Lung (tissue), 11 donors: ENCODE measurements at regions not wholly inside any gene's neighbourhood (a gene's known extent, or its start where the extent isn't known, plus 50 kb on each side); places are given as distances from the start of the nearest gene placed in this dataset.

ENCODE experiments used
- ATAC-seq: fragments of 200-7000 bp; cut with Tn5 transposase; one replicate; pipeline ENCODE4 v1.9.1; 2020; ENCODE audit warnings: moderate number of reproducible peaks; ENCODE audit not compliant: insufficient read depth, low FRiP score
- DNase-seq, 3 donors: peaks; one replicate each; pipeline ENCODE4 v3.0.0-alpha.2; 2013 to 2017
- H3K27ac ChIP-seq, 2 donors: one replicate each; pipeline ENCODE4 v1.5.1; 2013; ENCODE audit warnings: mild to moderate bottlenecking in 2 of 2, moderate library complexity in 2 of 2, control low read depth in 1 of 2, inconsistent platforms in 1 of 2, low read depth in 1 of 2, low read length in 1 of 2
- H3K27me3 ChIP-seq, 3 donors: one replicate each; pipeline ENCODE4 v1.5.1; 2013; ENCODE audit warnings: low read length in 2 of 3; ENCODE audit not compliant: control insufficient read depth in 3 of 3, insufficient read depth in 3 of 3
- H3K36me3 ChIP-seq, 4 donors: one replicate each; pipeline ENCODE4 v1.5.1; 2013; ENCODE audit warnings: low read length in 4 of 4, mild to moderate bottlenecking in 1 of 4, moderate library complexity in 1 of 4; ENCODE audit not compliant: control insufficient read depth in 4 of 4, insufficient read depth in 4 of 4
- H3K4me1 ChIP-seq, 5 donors: one replicate each; pipeline ENCODE4 v1.5.1; 2013; ENCODE audit warnings: low read length in 5 of 5, mild to moderate bottlenecking in 2 of 5, moderate library complexity in 1 of 5; ENCODE audit not compliant: control insufficient read depth in 5 of 5, insufficient read depth in 5 of 5
- H3K4me3 ChIP-seq: one replicate; pipeline ENCODE4 v1.5.1; 2013; ENCODE audit warnings: mild to moderate bottlenecking, control low read depth, moderate library complexity
- H3K9ac ChIP-seq, 2 donors: one replicate each; pipeline ENCODE4 v1.5.1; 2013; ENCODE audit warnings: low read length in 2 of 2, control low read depth in 1 of 2; ENCODE audit not compliant: insufficient read depth in 1 of 2
- H3K9me3 ChIP-seq, 4 donors: one replicate each; pipeline ENCODE4 v1.5.1; 2013; ENCODE audit warnings: low read length in 3 of 4, mild to moderate bottlenecking in 1 of 4, moderate library complexity in 1 of 4; ENCODE audit not compliant: control insufficient read depth in 4 of 4, insufficient read depth in 3 of 4
- WGBS, 2 donors: extraction: QIAGEN DNeasy Blood & Tissue Kit; methylation state at CpG; one replicate each; pipeline ENCODE4 v1.1.7; 2013; 5-methylcytosine and 5-hydroxymethylcytosine counted together
- TF ChIP-seq, protein P1 (sequence below): IDR thresholded peaks from 2 replicates; pipeline ENCODE4 v1.5.1; 2012; ENCODE audit warnings: mild to moderate bottlenecking; ENCODE audit errors: control extremely low read depth, extremely low read depth
- donor health status: control.
- donor health status: control.
- donor health status: Bipolar disorder and iron deficiency.
- donor health status: healthy.
- donor health status: DM: yes; HTN: yes; CAD: no.

DNA sequence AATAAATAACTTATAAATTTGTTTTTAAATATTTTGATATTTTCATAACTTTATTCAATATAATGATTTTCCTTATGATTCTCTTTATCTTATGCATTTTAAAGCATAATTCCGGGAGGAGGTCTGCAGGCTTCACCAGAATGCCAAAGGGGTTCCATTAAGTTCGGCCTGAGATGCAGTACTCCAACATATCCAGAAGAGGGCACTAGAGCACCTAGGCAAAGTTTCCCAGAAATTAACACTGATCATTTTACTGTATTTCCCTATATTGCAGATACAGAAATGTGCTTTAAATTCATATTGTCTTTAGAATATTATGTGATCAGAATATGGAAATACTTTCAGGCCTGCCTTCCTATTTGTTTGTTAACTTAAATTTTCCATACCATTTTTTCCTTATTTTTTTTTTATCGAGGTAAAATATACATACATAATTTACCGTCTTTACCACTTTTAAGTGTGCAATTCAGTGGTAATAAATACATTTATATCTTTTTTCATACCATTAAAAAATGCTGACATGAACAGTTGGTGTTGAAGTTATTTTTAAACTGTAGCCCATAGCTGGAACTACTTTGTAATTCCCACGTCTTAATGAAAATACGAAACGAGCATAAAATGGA, 58.9 kb upstream of the TM9SF2 start:
- DNase-seq (peak in 2 of 3 donors; percentile 63 to 67), ATAC-seq (peak; percentile 72)
- Histone ChIP-seq H3K27me3 (peaks cover 0 to 13% (median 6%) of the 10 kb centered on the region in 3 donors), H3K9me3 (no peaks in the 10 kb centered on the region), H3K4me1 (no peaks in the 10 kb centered on the region), H3K36me3 (no peaks in the 10 kb centered on the region), H3K9ac (no peak overlapping the region), H3K27ac (no peak overlapping the region), H3K4me3 (no peak overlapping the region)
- WGBS, 2 donors, result 69 to 71% methylated on average over 7 of the region's 7 CpGs
- TF ChIP-seq, protein P1, sequence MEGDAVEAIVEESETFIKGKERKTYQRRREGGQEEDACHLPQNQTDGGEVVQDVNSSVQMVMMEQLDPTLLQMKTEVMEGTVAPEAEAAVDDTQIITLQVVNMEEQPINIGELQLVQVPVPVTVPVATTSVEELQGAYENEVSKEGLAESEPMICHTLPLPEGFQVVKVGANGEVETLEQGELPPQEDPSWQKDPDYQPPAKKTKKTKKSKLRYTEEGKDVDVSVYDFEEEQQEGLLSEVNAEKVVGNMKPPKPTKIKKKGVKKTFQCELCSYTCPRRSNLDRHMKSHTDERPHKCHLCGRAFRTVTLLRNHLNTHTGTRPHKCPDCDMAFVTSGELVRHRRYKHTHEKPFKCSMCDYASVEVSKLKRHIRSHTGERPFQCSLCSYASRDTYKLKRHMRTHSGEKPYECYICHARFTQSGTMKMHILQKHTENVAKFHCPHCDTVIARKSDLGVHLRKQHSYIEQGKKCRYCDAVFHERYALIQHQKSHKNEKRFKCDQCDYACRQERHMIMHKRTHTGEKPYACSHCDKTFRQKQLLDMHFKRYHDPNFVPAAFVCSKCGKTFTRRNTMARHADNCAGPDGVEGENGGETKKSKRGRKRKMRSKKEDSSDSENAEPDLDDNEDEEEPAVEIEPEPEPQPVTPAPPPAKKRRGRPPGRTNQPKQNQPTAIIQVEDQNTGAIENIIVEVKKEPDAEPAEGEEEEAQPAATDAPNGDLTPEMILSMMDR, result peak; percentile 94

DNA sequence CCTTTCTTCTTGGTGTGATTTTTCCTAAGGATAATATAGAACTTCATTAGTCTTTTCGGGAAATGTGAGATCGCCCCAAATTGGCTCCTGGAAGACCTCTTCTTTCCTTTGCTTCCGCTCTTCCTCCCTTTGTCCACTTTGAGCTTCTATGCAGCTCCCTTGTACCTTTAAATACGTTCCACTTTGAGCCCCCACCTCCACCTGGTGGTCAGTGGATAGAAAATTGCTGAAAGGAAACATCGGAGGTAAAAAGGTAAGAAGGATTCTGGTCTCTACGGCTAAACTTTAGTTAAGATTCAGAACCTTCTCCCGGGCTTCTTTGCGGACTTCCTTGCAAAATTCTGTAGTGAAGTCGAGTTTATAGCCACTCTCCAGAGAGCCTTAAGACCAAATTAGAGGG, 55.0 kb upstream of the TM9SF2 start:
- no peak for DNase-seq
- Histone ChIP-seq H3K9ac (no peak overlapping the region), H3K36me3 (no peaks in the 10 kb centered on the region), H3K9me3 (no peaks in the 10 kb centered on the region), H3K27ac (no peak overlapping the region), H3K4me1 (no peaks in the 10 kb centered on the region), H3K27me3 (peaks cover 0 to 3% (median 0%) of the 10 kb centered on the region in 3 donors), H3K4me3 (no peak overlapping the region)
- WGBS, 2 donors, result 78 to 79% methylated on average over 9 of the region's 9 CpGs
- ATAC-seq, result no peak
- TF ChIP-seq, protein P1, result no peak

DNA sequence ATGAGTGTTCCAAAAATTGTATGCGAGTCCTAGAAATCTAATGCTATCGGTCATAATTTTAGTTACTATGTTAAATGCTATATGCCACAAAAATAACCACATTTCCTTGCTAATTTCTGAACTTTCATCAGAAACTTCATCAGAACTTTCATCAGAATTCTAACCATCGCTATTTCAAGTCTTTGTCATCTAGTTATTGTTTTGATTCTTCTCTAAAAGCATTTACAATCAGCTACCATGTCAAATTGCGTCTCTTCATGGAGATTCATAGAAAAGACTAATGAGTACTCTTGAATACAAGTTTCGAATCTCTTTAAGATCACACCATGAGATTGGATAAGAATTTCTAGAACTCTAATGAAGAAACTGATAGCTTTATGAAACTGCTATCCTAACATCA, 52.7 kb upstream of the TM9SF2 start:
- no peaks in the 10 kb centered on the region for H3K36me3 ChIP-seq
- ATAC-seq (no peak), DNase-seq (no peak)
- TF ChIP-seq, protein P1, result no peak
- H3K27me3 ChIP-seq, result no peaks in the 10 kb centered on the region
- no peak overlapping the region for H3K27ac ChIP-seq
- H3K9ac ChIP-seq, result no peak overlapping the region
- H3K9me3 ChIP-seq, result no peaks in the 10 kb centered on the region
- WGBS, 2 donors, result 90 to 97% methylated on average over 5 of the region's 5 CpGs
- H3K4me3 ChIP-seq, result no peak overlapping the region
- H3K4me1 ChIP-seq, result no peaks in the 10 kb centered on the region

DNA sequence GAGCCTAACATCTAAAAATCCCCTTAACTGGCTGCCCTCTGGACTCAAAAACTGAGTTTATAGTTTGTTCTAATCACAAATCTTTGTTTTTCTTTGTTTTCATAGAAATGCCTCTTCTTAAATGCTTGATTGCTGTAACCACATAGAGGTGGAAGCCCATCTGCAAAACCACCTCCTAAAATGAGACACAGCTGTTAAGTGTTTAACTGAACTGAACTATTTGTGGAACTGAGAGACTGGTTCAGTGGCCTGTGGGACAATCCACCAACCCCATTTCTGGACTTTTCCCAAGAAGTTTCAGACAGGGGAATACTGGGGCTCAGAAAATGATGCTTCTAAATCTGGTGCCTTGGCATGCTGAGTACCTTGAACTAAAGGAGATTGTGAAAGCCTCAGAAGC, 50.9 kb upstream of the TM9SF2 start:
- no peak overlapping the region for H3K4me3 ChIP-seq
- TF ChIP-seq, protein P1, result no peak
- no peaks in the 10 kb centered on the region for H3K27me3 ChIP-seq
- no peaks in the 10 kb centered on the region for H3K36me3 ChIP-seq
- DNase-seq, result no peak
- H3K9me3 ChIP-seq, result peaks cover 0 to 3% (median 2%) of the 10 kb centered on the region in 4 donors
- H3K27ac ChIP-seq, result no peak overlapping the region
- no peaks in the 10 kb centered on the region for H3K4me1 ChIP-seq
- H3K9ac ChIP-seq, result no peak overlapping the region
- no peak for ATAC-seq
